CD1c-positive myeloid dendritic cell (primary cell): ENCODE measurements at regions not wholly inside any gene's neighbourhood (a gene's known extent, or its start where the extent isn't known, plus 50 kb on each side); places are given as distances from the start of the nearest gene placed in this dataset.
"Not testable (repeated sequence)": the region's sequence is repeated elsewhere in the genome, so short reads cannot be mapped to it uniquely, and the experiment has no call there.

Experiments used
- DNase-seq: peaks from one replicate; pipeline ENCODE4 v3.0.0-alpha.2; 2016; ENCODE audit errors: extremely low spot score

GRCh38 chr5:130955041-130955440, 210.0 kb downstream of the HINT1 start:
- DNase-seq: no peak

GRCh38 chr5:130954336-130954735, 210.7 kb downstream of the HINT1 start:
- DNase-seq: no peak

GRCh38 chr5:130939059-130939458, 226.0 kb downstream of the HINT1 start:
- no peak for DNase-seq

GRCh38 chr5:130937046-130937445, 228.0 kb downstream of the HINT1 start:
- no peak for DNase-seq

- no peak for DNase-seq
These were observed 241.4 kb downstream of the HINT1 start for GRCh38 chr5:130923543-130924124.

- DNase-seq: no peak
These were observed 253.0 kb downstream of the HINT1 start for GRCh38 chr5:130912088-130912487.

- DNase-seq: no peak
These were observed 256.9 kb downstream of the HINT1 start for GRCh38 chr5:130908186-130908585.

GRCh38 chr5:130897537-130898195, 267.4 kb downstream of the HINT1 start:
- DNase-seq: not testable (repeated sequence)

GRCh38 chr5:130897181-130897536, 267.9 kb downstream of the HINT1 start:
- DNase-seq: not testable (repeated sequence)

GRCh38 chr5:130896636-130897035, 268.4 kb downstream of the HINT1 start:
- no peak for DNase-seq

- DNase-seq: no peak
These were observed 272.1 kb downstream of the HINT1 start for GRCh38 chr5:130893006-130893405.

- DNase-seq: no peak
These were observed 274.4 kb downstream of the HINT1 start for GRCh38 chr5:130890610-130891009.

GRCh38 chr5:130885691-130886090, 279.4 kb downstream of the HINT1 start:
- DNase-seq: no peak

GRCh38 chr5:130885027-130885426, 280.0 kb downstream of the HINT1 start:
- no peak for DNase-seq

GRCh38 chr5:130884023-130884422, 281.0 kb downstream of the HINT1 start:
- no peak for DNase-seq

GRCh38 chr5:130875656-130876055, 289.4 kb downstream of the HINT1 start:
- DNase-seq: no peak

GRCh38 chr5:130874861-130875417, 290.1 kb downstream of the HINT1 start:
- DNase-seq: no peak

GRCh38 chr5:130871346-130872086, 293.5 kb downstream of the HINT1 start:
- peak; percentile 56 for DNase-seq

GRCh38 chr5:130870691-130871090, 294.4 kb downstream of the HINT1 start:
- no peak for DNase-seq

- DNase-seq: no peak
These were observed 296.7 kb downstream of the HINT1 start for GRCh38 chr5:130868186-130868840.

- no peak for DNase-seq
These were observed 319.8 kb downstream of the HINT1 start for GRCh38 chr5:130845049-130845765.
